ENCODE measurements at regions not wholly inside any gene's neighbourhood (a gene's known extent, or its start where the extent isn't known, plus 50 kb on each side); places are given as distances from the start of the nearest gene placed in this dataset.
A peak's percentile ranks its signal among the peaks of the same experiment; 100 is the strongest.

- no peak for TF ChIP-seq CTCF (IDR thresholded peaks at IDR 0.05; ENCODE audit: extremely low read depth, low read depth, low read length)
- Histone ChIP-seq H3K4me2 (ENCODE audit: insufficient read depth, low read length) (no peak overlapping the region), H3K4me1 (ENCODE audit: insufficient read depth, low read length) (no peaks in the 10 kb centered on the region), H3K9me3 (ENCODE audit: low read depth, low read length) (no peaks in the 10 kb centered on the region), H3K79me2 (ENCODE audit: insufficient read depth, low read length) (no peaks in the 10 kb centered on the region), H3K36me3 (ENCODE audit: insufficient read depth, low read length) (no peaks in the 10 kb centered on the region), H3K4me3 (ENCODE audit: insufficient read depth, low read length) (no peak overlapping the region), H2AFZ (ENCODE audit: low read length) (no peak overlapping the region), H4K20me1 (ENCODE audit: insufficient read depth, low read length) (no peaks in the 10 kb centered on the region), H3K27me3 (ENCODE audit: insufficient read depth, low read length) (peaks cover 2% of the 10 kb centered on the region), H3K27ac (ENCODE audit: low read depth, low read length) (no peak overlapping the region)
- DNase-seq (ENCODE audit: insufficient read length, low spot score, missing footprints) = no peak
These were observed 344.5 kb upstream of the PLET1 start for GRCh38 chr11:112605093-112605666.

- Histone ChIP-seq H4K20me1 (ENCODE audit: insufficient read depth, low read length) (no peaks in the 10 kb centered on the region), H3K27me3 (ENCODE audit: insufficient read depth, low read length) (no peaks in the 10 kb centered on the region), H2AFZ (ENCODE audit: low read length) (no peak overlapping the region), H3K79me2 (ENCODE audit: insufficient read depth, low read length) (no peaks in the 10 kb centered on the region), H3K4me2 (ENCODE audit: insufficient read depth, low read length) (no peak overlapping the region), H3K4me3 (ENCODE audit: insufficient read depth, low read length) (no peak overlapping the region), H3K27ac (ENCODE audit: low read depth, low read length) (no peak overlapping the region), H3K4me1 (ENCODE audit: insufficient read depth, low read length) (no peaks in the 10 kb centered on the region), H3K36me3 (ENCODE audit: insufficient read depth, low read length) (no peaks in the 10 kb centered on the region), H3K9me3 (ENCODE audit: low read depth, low read length) (no peaks in the 10 kb centered on the region)
- no peak for TF ChIP-seq CTCF (IDR thresholded peaks at IDR 0.05; ENCODE audit: extremely low read depth, low read depth, low read length)
- no peak for DNase-seq (ENCODE audit: insufficient read length, low spot score, missing footprints)
These were observed 346.0 kb upstream of the PLET1 start for GRCh38 chr11:112606656-112607055.

GRCh38 chr11:112608509-112608908, 347.8 kb upstream of the PLET1 start:
- peaks cover 11% of the 10 kb centered on the region for H3K4me1 ChIP-seq (ENCODE audit: insufficient read depth, low read length)
- DNase-seq (ENCODE audit: insufficient read length, low spot score, missing footprints) = no peak
- no peaks in the 10 kb centered on the region for H3K79me2 ChIP-seq (ENCODE audit: insufficient read depth, low read length)
- no peak overlapping the region for H3K4me2 ChIP-seq (ENCODE audit: insufficient read depth, low read length)
- no peak overlapping the region for H3K4me3 ChIP-seq (ENCODE audit: insufficient read depth, low read length)
- H3K36me3 ChIP-seq (ENCODE audit: insufficient read depth, low read length) = no peaks in the 10 kb centered on the region
- no peaks in the 10 kb centered on the region for H3K27me3 ChIP-seq (ENCODE audit: insufficient read depth, low read length)
- no peak overlapping the region for H2AFZ ChIP-seq (ENCODE audit: low read length)
- no peaks in the 10 kb centered on the region for H3K9me3 ChIP-seq (ENCODE audit: low read depth, low read length)
- no peak for TF ChIP-seq CTCF (IDR thresholded peaks at IDR 0.05; ENCODE audit: extremely low read depth, low read depth, low read length)
- H4K20me1 ChIP-seq (ENCODE audit: insufficient read depth, low read length) = no peaks in the 10 kb centered on the region
- no peak overlapping the region for H3K27ac ChIP-seq (ENCODE audit: low read depth, low read length)

- Histone ChIP-seq H3K27ac (ENCODE audit: low read depth, low read length) (no peak overlapping the region), H3K9me3 (ENCODE audit: low read depth, low read length) (no peaks in the 10 kb centered on the region), H3K27me3 (ENCODE audit: insufficient read depth, low read length) (no peaks in the 10 kb centered on the region), H3K4me3 (ENCODE audit: insufficient read depth, low read length) (no peak overlapping the region), H4K20me1 (ENCODE audit: insufficient read depth, low read length) (no peaks in the 10 kb centered on the region), H3K36me3 (ENCODE audit: insufficient read depth, low read length) (no peaks in the 10 kb centered on the region), H3K4me2 (ENCODE audit: insufficient read depth, low read length) (no peak overlapping the region), H2AFZ (ENCODE audit: low read length) (no peak overlapping the region), H3K79me2 (ENCODE audit: insufficient read depth, low read length) (no peaks in the 10 kb centered on the region), H3K4me1 (ENCODE audit: insufficient read depth, low read length) (peaks cover 12% of the 10 kb centered on the region)
- peak; percentile 34 for DNase-seq (ENCODE audit: insufficient read length, low spot score, missing footprints)
- no peak for TF ChIP-seq CTCF (IDR thresholded peaks at IDR 0.05; ENCODE audit: extremely low read depth, low read depth, low read length)
These were observed 349.8 kb upstream of the PLET1 start for GRCh38 chr11:112610494-112610893.

All from osteoblast (primary cell).